HCT116 (cell line): ENCODE measurements at regions not wholly inside any gene's neighbourhood (a gene's known extent, or its start where the extent isn't known, plus 50 kb on each side); places are given as distances from the start of the nearest gene placed in this dataset.
A peak's percentile ranks its signal among the peaks of the same experiment; 100 is the strongest.

Source experiments
- ATAC-seq: fragments of 200-7000 bp; cut with Tn5 transposase; 2 replicates; pipeline ENCODE4 v1.9.1; 2020; ENCODE audit warnings: mild to moderate bottlenecking, moderate library complexity
- BruUV-seq: library from RNA; stranded (reverse); fragments of 400-500 nt; replicated peaks from 2 replicates; lab custom pipeline; 2021; lab: Mats Ljungman, UMichigan
- CTCF ChIA-PET: fragments of 300-600 bp; sonication (Branson Sonifier 250); formaldehyde crosslinking; loops from one replicate; lab custom pipeline; 2021; ENCODE audit warnings: antibody characterized with exemption; lab: Charles Lee
- POLR2A ChIA-PET: fragments of 300-600, 350-600 bp; sonication (Branson Sonifier 250); formaldehyde crosslinking; loops from one replicate; lab custom pipeline; 2021; ENCODE audit warnings: antibody characterized with exemption; lab: Charles Lee
- RAD21 ChIA-PET, 2 experiments: fragments of 300-600 bp; sonication (Branson Sonifier 250); formaldehyde crosslinking; loops; one replicate each; lab custom pipeline; 2023; ENCODE audit warnings: low total read pairs in 2 of 2; ENCODE audit not compliant: uncharacterized antibody in 2 of 2, unreplicated experiment in 2 of 2, low non-redundant PET in 1 of 2; lab: Charles Lee
- DNase-seq: peaks from one replicate; pipeline ENCODE4 v3.0.0-alpha.2; 2010; ENCODE audit warnings: low read depth, low spot score
- H2AFZ ChIP-seq: fragments of 200-600 bp; shearing (Covaris generic), sonication (generic); 2 replicates; pipeline ENCODE4 v1.6.1; 2017; ENCODE audit warnings: low read depth, mixed run types, mixed read lengths, antibody characterized with exemption, low read length; ENCODE audit not compliant: poor library complexity, severe bottlenecking
- H3K27ac ChIP-seq: 2 replicates; pipeline ENCODE4 v1.5.1; 2012; ENCODE audit warnings: low read depth, low read length
- H3K27me3 ChIP-seq: fragments of 200-600 bp; sonication (generic); 2 replicates; pipeline ENCODE4 v1.6.1; 2016; ENCODE audit warnings: mixed run types, low read length, mixed read lengths; ENCODE audit not compliant: insufficient read depth
- H3K36me3 ChIP-seq, 2 experiments: fragments of 200-500 bp in 1 of 2; fragments of 200-600 bp in 1 of 2; sonication (Bioruptor generic) in 1 of 2; sonication (generic) in 1 of 2; 2 replicates each; pipeline versions ENCODE4 v1.5.1 to v1.6.1; 2014 to 2016; ENCODE audit warnings: low read length in 2 of 2, inconsistent platforms in 1 of 2, mixed read lengths in 1 of 2, mixed run types in 1 of 2; ENCODE audit not compliant: insufficient read depth in 2 of 2, control insufficient read depth in 1 of 2
- H3K4me1 ChIP-seq, 2 experiments: fragments of 200-600 bp in 1 of 2; sonication (generic) in 1 of 2; 2 replicates each; pipeline versions ENCODE4 v1.5.1 to v1.6.1; 2012 to 2017; ENCODE audit warnings: low read length in 2 of 2, inconsistent platforms in 1 of 2, mild to moderate bottlenecking in 1 of 2, mixed read lengths in 1 of 2, mixed run types in 1 of 2, moderate library complexity in 1 of 2; ENCODE audit not compliant: insufficient read depth in 2 of 2, control insufficient read depth in 1 of 2
- H3K4me2 ChIP-seq: fragments of 200-600 bp; sonication (generic); 2 replicates; pipeline ENCODE4 v1.6.1; 2017; ENCODE audit warnings: mixed run types, low read length, mixed read lengths
- H3K4me3 ChIP-seq, 2 experiments: fragments of 200-600 bp in 1 of 2; sonication (generic) in 1 of 2; replicated peaks in 1 of 2; 2 replicates each; pipeline ENCODE4 v1.5.1; 2011 to 2016; ENCODE audit warnings: low read length in 2 of 2, control low read depth in 1 of 2, low read depth in 1 of 2, mild to moderate bottlenecking in 1 of 2, mixed read lengths in 1 of 2, mixed run types in 1 of 2
- H3K79me2 ChIP-seq: fragments of 200-600 bp; sonication (generic); 2 replicates; pipeline ENCODE4 v1.6.1; 2017; ENCODE audit warnings: mild to moderate bottlenecking, mixed run types, low read length, moderate library complexity, mixed read lengths; ENCODE audit not compliant: insufficient read depth
- H3K9ac ChIP-seq: fragments of 200-600 bp; sonication (generic); 2 replicates; pipeline ENCODE4 v1.6.1; 2016; ENCODE audit warnings: low read length, mixed read lengths
- H3K9me2 ChIP-seq: fragments of 200-600 bp; sonication (generic), shearing (Covaris generic); 2 replicates; pipeline ENCODE4 v1.6.1; 2017; ENCODE audit warnings: mixed run types, mild to moderate bottlenecking, moderate library complexity; ENCODE audit not compliant: insufficient read depth
- H3K9me3 ChIP-seq, 2 experiments: fragments of 200-500 bp in 1 of 2; fragments of 200-600 bp in 1 of 2; sonication (Bioruptor generic) in 1 of 2; sonication (generic) in 1 of 2; 2 replicates each; pipeline ENCODE4 v1.6.1; 2014 to 2017; ENCODE audit warnings: low read length in 2 of 2, mixed read lengths in 2 of 2, inconsistent platforms in 1 of 2, low read depth in 1 of 2, mild to moderate bottlenecking in 1 of 2, mixed run types in 1 of 2, moderate library complexity in 1 of 2; ENCODE audit not compliant: control insufficient read depth in 1 of 2, insufficient read depth in 1 of 2
- H4K20me1 ChIP-seq: fragments of 200-600 bp; sonication (generic), shearing (Covaris generic); 2 replicates; pipeline ENCODE4 v1.6.1; 2017; ENCODE audit warnings: mixed run types, mild to moderate bottlenecking, moderate library complexity; ENCODE audit not compliant: insufficient read depth
- ATF3 ChIP-seq: IDR thresholded peaks from 2 replicates; pipeline ENCODE4 v1.6.1; 2012
- CBX3 ChIP-seq: IDR thresholded peaks from 2 replicates; pipeline ENCODE4 v1.6.1; 2012; ENCODE audit warnings: low read depth
- CEBPB ChIP-seq: IDR thresholded peaks from 2 replicates; pipeline ENCODE4 v1.6.1; 2012; ENCODE audit warnings: low read depth
- CTCF ChIP-seq, 3 experiments: fragments of 200-600 bp in 1 of 3; sonication (generic) in 1 of 3; IDR thresholded peaks in 2 of 3; conservative IDR thresholded peaks in 1 of 3; 2 replicates each; pipeline ENCODE4 v1.5.1; 2012 to 2017; ENCODE audit warnings: low read depth in 2 of 3, low read length in 2 of 3, antibody characterized with exemption in 1 of 3, borderline replicate concordance in 1 of 3, control low read depth in 1 of 3, mild to moderate bottlenecking in 1 of 3, mixed read lengths in 1 of 3, mixed run types in 1 of 3, moderate library complexity in 1 of 3; ENCODE audit not compliant: insufficient read depth in 1 of 3
- EGR1 ChIP-seq: IDR thresholded peaks from 2 replicates; pipeline ENCODE4 v1.6.1; 2012; ENCODE audit warnings: low read depth
- ELF1 ChIP-seq: IDR thresholded peaks from 2 replicates; pipeline ENCODE4 v1.6.1; 2012; ENCODE audit warnings: low read depth, borderline replicate concordance
- EZH2 ChIP-seq: fragments of 200-600 bp; sonication (generic); IDR thresholded peaks from 2 replicates; pipeline ENCODE4 v1.6.1; 2017; ENCODE audit warnings: antibody characterized with exemption, mixed run types
- EZH2phosphoT487 ChIP-seq: fragments of 200-600 bp; IDR thresholded peaks from 2 replicates; pipeline ENCODE4 v1.6.1; 2018; ENCODE audit warnings: antibody characterized with exemption, borderline replicate concordance
- FOSL1 ChIP-seq: IDR thresholded peaks from 2 replicates; pipeline ENCODE4 v1.6.1; 2012; ENCODE audit warnings: low read depth
- JUND ChIP-seq: IDR thresholded peaks from 2 replicates; pipeline ENCODE4 v1.6.1; 2012
- POLR2A ChIP-seq: IDR thresholded peaks from 2 replicates; pipeline ENCODE4 v1.7.0; 2011; ENCODE audit warnings: borderline replicate concordance; ENCODE audit not compliant: insufficient read depth, insufficient read length; ENCODE audit errors: extremely low read depth
- POLR2AphosphoS5 ChIP-seq: IDR thresholded peaks from 2 replicates; pipeline ENCODE4 v1.6.1; 2011; ENCODE audit warnings: mild to moderate bottlenecking, low read depth, low read length, moderate library complexity
- RAD21 ChIP-seq: IDR thresholded peaks from 2 replicates; pipeline ENCODE4 v1.6.1; 2012; ENCODE audit warnings: low read depth, mild to moderate bottlenecking
- REST ChIP-seq: IDR thresholded peaks from 2 replicates; pipeline ENCODE4 v1.6.1; 2012; ENCODE audit warnings: low read depth
- SIN3A ChIP-seq: IDR thresholded peaks from 2 replicates; pipeline ENCODE4 v1.6.1; 2012; ENCODE audit warnings: low read depth
- SP1 ChIP-seq: IDR thresholded peaks from 2 replicates; pipeline ENCODE4 v1.6.1; 2012; ENCODE audit warnings: low read depth
- SRF ChIP-seq: IDR thresholded peaks from 2 replicates; pipeline ENCODE4 v1.6.1; 2012; ENCODE audit warnings: low read depth
- YY1 ChIP-seq: IDR thresholded peaks from 2 replicates; pipeline ENCODE4 v1.6.1; 2011; ENCODE audit warnings: low read length, low read depth, moderate library complexity, mild to moderate bottlenecking; ENCODE audit not compliant: insufficient replicate concordance; ENCODE audit errors: extremely low read depth
- ZBTB33 ChIP-seq: IDR thresholded peaks from 2 replicates; pipeline ENCODE4 v1.6.1; 2011; ENCODE audit warnings: mild to moderate bottlenecking, low read length, moderate library complexity; ENCODE audit not compliant: insufficient replicate concordance; ENCODE audit errors: extremely low read depth
- ZFX ChIP-seq: fragments of 450-650 bp; IDR thresholded peaks from 2 replicates; pipeline ENCODE4 v1.6.1; 2017
- ZNF274 ChIP-seq: fragments of 200-500 bp; sonication (Bioruptor generic); IDR thresholded peaks from 2 replicates; pipeline ENCODE4 v1.6.1; 2014; ENCODE audit warnings: mild to moderate bottlenecking, low read depth, low read length, inconsistent platforms
- intact Hi-C: fragments of 100-400 bp; cut with micrococcal nuclease; formaldehyde crosslinking; loops from 2 replicates; pipeline ENCODE4 v1.10.0; 2022

GRCh38 chr9:764105-764524, 77.4 kb upstream of the DMRT1 start:
- Histone ChIP-seq H3K36me3 (no peaks in the 10 kb centered on the region), H3K4me1 (peaks cover 3 to 6% of the 10 kb centered on the region in 2 experiments; a peak in 3 of 4 replicates), H3K9me2 (no peaks in the 10 kb centered on the region), H3K9me3 (no peaks in the 10 kb centered on the region), H3K79me2 (no peaks in the 10 kb centered on the region), H3K4me2 (peak overlapping the region; percentile 68), H3K27me3 (peaks cover 4% of the 10 kb centered on the region; the same call in 1 of the 2 replicates), H3K4me3 (no peak overlapping the region; a peak in 1 of 4 replicates), H2AFZ (peak overlapping the region; percentile 86), H4K20me1 (no peaks in the 10 kb centered on the region), H3K9ac (no peak overlapping the region), H3K27ac (no peak overlapping the region)
- DNase-seq, result peak; percentile 90
- CTCF ChIA-PET, result interaction anchor here (0.6 to 1.6 kb wide), 8 partner anchors 9 to 416 kb away, joined by 3 to 8 read pairs (median 4); no protein-coding TSS in a partner anchor
- intact Hi-C loops, result loop anchor here (1.0 to 5.0 kb wide), 5 partner anchors 42 to 417 kb away; no protein-coding TSS in a partner anchor
- peak; percentile 100 for ATAC-seq
- POLR2A ChIA-PET, result no interaction called here
- RAD21 ChIA-PET, result interaction anchor here (0.6 to 1.3 kb wide), 5 partner anchors 70 to 417 kb away, joined by 3 to 4 read pairs (median 3); no protein-coding TSS in a partner anchor
- BruUV-seq, result no TSS peak
- peak; percentile 76; the same call in 1 of the 2 replicates for TF ChIP-seq CBX3
- TF ChIP-seq EGR1, result no peak
- no peak for TF ChIP-seq ZNF274
- no peak for TF ChIP-seq SP1
- no peak for TF ChIP-seq REST
- TF ChIP-seq EZH2, result no peak
- TF ChIP-seq SIN3A, result no peak
- TF ChIP-seq POLR2A, result no peak
- no peak for TF ChIP-seq CEBPB
- no peak for TF ChIP-seq JUND
- TF ChIP-seq RAD21, result peak; percentile 95
- peak; percentile 81 to 96 (median 93) for TF ChIP-seq CTCF (IDR thresholded peaks at IDR 0.05 in 2 of 3, conservative IDR thresholded peaks at IDR 0.05 in 1 of 3; ENCODE audit: borderline replicate concordance in 1 of 3, insufficient read depth in 1 of 3, low read depth in 2 of 3, low read length in 2 of 3)
- no peak for TF ChIP-seq EZH2phosphoT487
- no peak for TF ChIP-seq FOSL1
- TF ChIP-seq ATF3, result no peak
- TF ChIP-seq ZFX, result no peak
- no peak for TF ChIP-seq POLR2AphosphoS5
- 0 out of 2 replicates have a peak, but pooled peaks have one; percentile 28 for TF ChIP-seq SRF
- no peak for TF ChIP-seq ELF1
- no peak for TF ChIP-seq ZBTB33
- TF ChIP-seq YY1, result peak; percentile 85
